K562 (cell line): ENCODE measurements at regions not wholly inside any gene's neighbourhood (a gene's known extent, or its start where the extent isn't known, plus 50 kb on each side); places are given as distances from the start of the nearest gene placed in this dataset.

Experiments used
- ATAC-seq: fragments of 200-7000 bp; cut with Tn5 transposase; 3 replicates; pipeline ENCODE4 v1.9.1; 2020; ENCODE audit warnings: moderate library complexity
- BruUV-seq: library from RNA; stranded (reverse); fragments of 400-500 nt; replicated peaks from 2 replicates; lab custom pipeline; 2021; lab: Mats Ljungman, UMichigan
- CTCF ChIA-PET: fragments of 300-600 bp; formaldehyde crosslinking; extraction: SDS; loops from one replicate; lab custom pipeline; 2021; ENCODE audit warnings: low intra/inter-chr PET ratio; lab: Yijun Ruan, JAX
- POLR2A ChIA-PET: fragments of 300-600, 350-650 bp; sonication (Branson Sonifier 250); formaldehyde crosslinking; extraction: SDS; loops from one replicate; lab custom pipeline; 2021; ENCODE audit warnings: antibody characterized with exemption, inconsistent platforms; lab: Yijun Ruan, JAX
- DNase-seq, 4 experiments: peaks; one replicate each; pipeline versions ENCODE4 v3.0.0 to v3.0.0-alpha.2; 2011 to 2018; ENCODE audit warnings: low spot score in 3 of 4, mixed read lengths in 3 of 4; ENCODE audit errors: extremely low read depth in 1 of 4
- FAIRE-seq: peaks from 2 replicates; lab custom pipeline; 2011; peaks lifted over from hg19 to GRCh38; lab: Jason Lieb, UNC
- H2AFZ ChIP-seq: 2 replicates; pipeline ENCODE4 v1.6.0; 2011; ENCODE audit warnings: low read depth, low read length, control low read depth, inconsistent platforms
- H3K27ac ChIP-seq: fragments of 200-600 bp; 3 replicates; pipeline ENCODE4 v1.8.0; 2011; ENCODE audit warnings: low read depth, mild to moderate bottlenecking, control low read depth, inconsistent platforms, low read length, moderate library complexity, mixed read lengths; ENCODE audit errors: extremely low read depth
- H3K27me3 ChIP-seq, 2 experiments: fragments of 300-600 bp in 1 of 2; 2 replicates in 1 of 2; 3 replicates in 1 of 2; pipeline versions ENCODE4 v1.6.0 to v1.8.0; 2011; ENCODE audit warnings: inconsistent platforms in 2 of 2, low read length in 2 of 2, mild to moderate bottlenecking in 1 of 2, mixed read lengths in 1 of 2, moderate library complexity in 1 of 2; ENCODE audit not compliant: control insufficient read depth in 2 of 2, insufficient read depth in 2 of 2
- H3K36me3 ChIP-seq: fragments of 300-600 bp; 3 replicates; pipeline ENCODE4 v1.8.0; 2011; ENCODE audit warnings: mild to moderate bottlenecking, low read length, inconsistent platforms; ENCODE audit not compliant: control insufficient read depth, insufficient read depth
- H3K4me1 ChIP-seq, 2 experiments: fragments of 200-600 bp in 1 of 2; replicated peaks in 1 of 2; 2 replicates in 1 of 2; 3 replicates in 1 of 2; pipeline versions ENCODE4 v1.5.1 to v1.8.0; 2011; ENCODE audit warnings: inconsistent platforms in 2 of 2, low read length in 2 of 2, mild to moderate bottlenecking in 1 of 2, mixed read lengths in 1 of 2, moderate library complexity in 1 of 2; ENCODE audit not compliant: control insufficient read depth in 2 of 2, insufficient read depth in 2 of 2
- H3K4me2 ChIP-seq: 2 replicates; pipeline ENCODE4 v1.6.1; 2011; ENCODE audit warnings: low read length, control low read depth, inconsistent platforms, mixed read lengths; ENCODE audit not compliant: insufficient read depth
- H3K4me3 ChIP-seq: fragments of 200-600 bp; sonication (generic), shearing (Covaris generic); 2 replicates; pipeline ENCODE4 v1.5.1; 2016; ENCODE audit warnings: control low read depth, inconsistent platforms
- H3K79me2 ChIP-seq: fragments of 200-600 bp; 3 replicates; pipeline ENCODE4 v1.8.0; 2011; ENCODE audit warnings: low read length, inconsistent platforms; ENCODE audit not compliant: control insufficient read depth, insufficient read depth
- H3K9ac ChIP-seq, 2 experiments: 2 replicates each; pipeline versions ENCODE4 v1.6.0 to v1.6.1; 2011; ENCODE audit warnings: low read depth in 2 of 2, low read length in 2 of 2, control low read depth in 1 of 2, inconsistent platforms in 1 of 2, mild to moderate bottlenecking in 1 of 2, mixed read lengths in 1 of 2; ENCODE audit not compliant: insufficient read depth in 1 of 2
- H3K9me1 ChIP-seq: one replicate; pipeline ENCODE4 v1.6.0; 2011; ENCODE audit warnings: inconsistent platforms, mild to moderate bottlenecking, low read length, moderate library complexity; ENCODE audit not compliant: control insufficient read depth, insufficient read depth
- H3K9me3 ChIP-seq: replicated peaks from 2 replicates; pipeline ENCODE4 v1.5.1; 2011; ENCODE audit warnings: low read depth, low read length, inconsistent platforms; ENCODE audit not compliant: control insufficient read depth, insufficient read depth
- H4K20me1 ChIP-seq: replicated peaks from 2 replicates; pipeline ENCODE4 v1.6.1; 2011; ENCODE audit warnings: low read length, inconsistent platforms, mixed read lengths; ENCODE audit not compliant: control insufficient read depth, insufficient read depth
- CTBP1 ChIP-seq: fragments of 450-650 bp; IDR thresholded peaks from 2 replicates; pipeline ENCODE4 v1.6.1; 2016; ENCODE audit warnings: borderline replicate concordance
- RAD21 ChIP-seq, 2 experiments: fragments of 250-450 bp in 1 of 2; fragments of 450-650 bp in 1 of 2; sonication (Bioruptor Pico) in 1 of 2; formaldehyde crosslinking in 1 of 2; IDR thresholded peaks in 1 of 2; conservative IDR thresholded peaks in 1 of 2; 2 replicates each; pipeline versions ENCODE4 v1.4.0 to v1.8.0; 2020 to 2022; ENCODE audit warnings: mild to moderate bottlenecking in 2 of 2, moderate library complexity in 1 of 2
- ZNF197 ChIP-seq: fragments of 200-800 bp; sonication (Bioruptor generic); IDR thresholded peaks from 2 replicates; pipeline ENCODE4 v1.6.1; 2016; ENCODE audit warnings: low read depth, missing genetic modification characterization, missing compliant biosample characterization
- WGBS: fragments of 100-300 bp; shearing (Covaris generic); methylation state at CpG from one replicate; pipeline ENCODE4 v1.1.6; 2016; ENCODE audit warnings: low coverage, mixed read lengths; ENCODE audit not compliant: insufficient coverage; ENCODE audit errors: missing lambda C conversion rate; 5-methylcytosine and 5-hydroxymethylcytosine counted together
- in situ Hi-C: fragments of 300-500 bp; cut with MboI; formaldehyde crosslinking; loops from 4 replicates; pipeline ENCODE4 v1.15.0; 2018; ENCODE audit warnings: inconsistent platforms, mixed read lengths
- intact Hi-C: fragments of 100-400 bp; cut with micrococcal nuclease; formaldehyde crosslinking; loops from 2 replicates; pipeline ENCODE4 v1.14.2; 2022
- TF ChIP-seq, protein P1 (sequence below), 3 experiments: IDR thresholded peaks in 2 of 3; conservative IDR thresholded peaks in 1 of 3; 2 replicates each; pipeline ENCODE4 v1.5.1; 2011 to 2012; ENCODE audit warnings: low read length in 3 of 3, mild to moderate bottlenecking in 3 of 3, control low read depth in 2 of 3, improper control_type of control experiment in 1 of 3, inconsistent platforms in 1 of 3, low read depth in 1 of 3, mixed read lengths in 1 of 3, moderate library complexity in 1 of 3; ENCODE audit not compliant: insufficient read depth in 2 of 3
- TF ChIP-seq, protein P2 (sequence below), 2 experiments: IDR thresholded peaks; 2 replicates each; pipeline ENCODE4 v1.6.1; 2012; ENCODE audit warnings: improper control_type of control experiment in 2 of 2, low read depth in 2 of 2, low read length in 2 of 2, borderline replicate concordance in 1 of 2

DNA sequence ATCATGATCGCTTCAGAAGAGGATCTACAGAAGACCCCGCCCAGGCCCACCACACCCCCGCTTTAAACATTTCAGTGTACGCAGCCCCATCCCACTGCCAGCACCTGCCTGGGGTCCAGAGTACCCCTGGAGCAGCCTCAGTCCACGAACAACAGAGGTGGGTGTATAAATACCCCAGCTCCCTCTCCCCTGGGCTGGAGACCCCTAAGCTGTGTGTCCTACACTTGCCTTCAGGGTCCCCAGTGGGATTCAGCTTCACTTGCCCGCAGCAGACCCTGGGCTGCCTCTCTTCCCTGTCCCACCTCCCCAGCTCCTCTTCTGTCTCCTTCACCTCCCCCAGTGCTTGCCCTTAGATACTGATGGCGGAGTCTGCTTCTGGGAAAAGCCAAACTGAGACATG, 105.7 kb downstream of the RBFOX3 start (continued):
- TF ChIP-seq, protein P1, sequence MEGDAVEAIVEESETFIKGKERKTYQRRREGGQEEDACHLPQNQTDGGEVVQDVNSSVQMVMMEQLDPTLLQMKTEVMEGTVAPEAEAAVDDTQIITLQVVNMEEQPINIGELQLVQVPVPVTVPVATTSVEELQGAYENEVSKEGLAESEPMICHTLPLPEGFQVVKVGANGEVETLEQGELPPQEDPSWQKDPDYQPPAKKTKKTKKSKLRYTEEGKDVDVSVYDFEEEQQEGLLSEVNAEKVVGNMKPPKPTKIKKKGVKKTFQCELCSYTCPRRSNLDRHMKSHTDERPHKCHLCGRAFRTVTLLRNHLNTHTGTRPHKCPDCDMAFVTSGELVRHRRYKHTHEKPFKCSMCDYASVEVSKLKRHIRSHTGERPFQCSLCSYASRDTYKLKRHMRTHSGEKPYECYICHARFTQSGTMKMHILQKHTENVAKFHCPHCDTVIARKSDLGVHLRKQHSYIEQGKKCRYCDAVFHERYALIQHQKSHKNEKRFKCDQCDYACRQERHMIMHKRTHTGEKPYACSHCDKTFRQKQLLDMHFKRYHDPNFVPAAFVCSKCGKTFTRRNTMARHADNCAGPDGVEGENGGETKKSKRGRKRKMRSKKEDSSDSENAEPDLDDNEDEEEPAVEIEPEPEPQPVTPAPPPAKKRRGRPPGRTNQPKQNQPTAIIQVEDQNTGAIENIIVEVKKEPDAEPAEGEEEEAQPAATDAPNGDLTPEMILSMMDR (IDR thresholded peaks at IDR 0.05 in 2 of 3, conservative IDR thresholded peaks at IDR 0.05 in 1 of 3; ENCODE audit: insufficient read depth in 2 of 3, low read depth in 1 of 3, low read length in 3 of 3): no peak

GRCh38 chr17:79504181-79504605, 106.7 kb downstream of the RBFOX3 start:
- H2AFZ ChIP-seq: no peak overlapping the region
- no peak overlapping the region for H3K27ac ChIP-seq
- H3K4me3 ChIP-seq: no peak overlapping the region
- H3K9ac ChIP-seq: no peak overlapping the region
- H3K36me3 ChIP-seq: no peaks in the 10 kb centered on the region
- H3K4me2 ChIP-seq: no peak overlapping the region
- H3K79me2 ChIP-seq: no peaks in the 10 kb centered on the region
- 3% methylated on average over 13 of the region's 13 CpGs for WGBS
- H3K4me1 ChIP-seq: peaks cover 0 to 5% of the 10 kb centered on the region in 2 experiments; a peak in 4 of 5 replicates
- ATAC-seq (peak; percentile 69), FAIRE-seq (no peak), DNase-seq (peak in 1 of 4 experiments; percentile 31)
- no peaks in the 10 kb centered on the region for H3K9me3 ChIP-seq
- POLR2A ChIA-PET: interaction anchor here (0.7 to 1.9 kb wide), 5 partner anchors 12 to 227 kb away, joined by 3 to 5 read pairs (median 3); no protein-coding TSS in a partner anchor
- no TSS peak for BruUV-seq
- H3K27me3 ChIP-seq: peaks cover 16 to 80% of the 10 kb centered on the region in 2 experiments
- intact Hi-C loops (no loop called here), in situ Hi-C loops (no loop called here)
- TF ChIP-seq ZNF197 (CRISPR knock-in tag) (no peak), RAD21 (CRISPR knock-in tag; conservative IDR thresholded peaks at IDR 0.05 in 1 of 2, IDR thresholded peaks at IDR 0.05 in 1 of 2) (peak in 1 of 2 experiments; percentile 58; a peak in 3 of 4 replicates), CTBP1 (no peak)
- TF ChIP-seq, protein P2, sequence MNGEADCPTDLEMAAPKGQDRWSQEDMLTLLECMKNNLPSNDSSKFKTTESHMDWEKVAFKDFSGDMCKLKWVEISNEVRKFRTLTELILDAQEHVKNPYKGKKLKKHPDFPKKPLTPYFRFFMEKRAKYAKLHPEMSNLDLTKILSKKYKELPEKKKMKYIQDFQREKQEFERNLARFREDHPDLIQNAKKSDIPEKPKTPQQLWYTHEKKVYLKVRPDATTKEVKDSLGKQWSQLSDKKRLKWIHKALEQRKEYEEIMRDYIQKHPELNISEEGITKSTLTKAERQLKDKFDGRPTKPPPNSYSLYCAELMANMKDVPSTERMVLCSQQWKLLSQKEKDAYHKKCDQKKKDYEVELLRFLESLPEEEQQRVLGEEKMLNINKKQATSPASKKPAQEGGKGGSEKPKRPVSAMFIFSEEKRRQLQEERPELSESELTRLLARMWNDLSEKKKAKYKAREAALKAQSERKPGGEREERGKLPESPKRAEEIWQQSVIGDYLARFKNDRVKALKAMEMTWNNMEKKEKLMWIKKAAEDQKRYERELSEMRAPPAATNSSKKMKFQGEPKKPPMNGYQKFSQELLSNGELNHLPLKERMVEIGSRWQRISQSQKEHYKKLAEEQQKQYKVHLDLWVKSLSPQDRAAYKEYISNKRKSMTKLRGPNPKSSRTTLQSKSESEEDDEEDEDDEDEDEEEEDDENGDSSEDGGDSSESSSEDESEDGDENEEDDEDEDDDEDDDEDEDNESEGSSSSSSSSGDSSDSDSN (IDR thresholded peaks at IDR 0.05; ENCODE audit: borderline replicate concordance in 1 of 2, low read depth in 2 of 2, low read length in 2 of 2): 0 out of 4 replicates have a peak, but pooled peaks of 1 of the 2 experiments have one; percentile 47
- TF ChIP-seq, protein P1 (IDR thresholded peaks at IDR 0.05 in 2 of 3, conservative IDR thresholded peaks at IDR 0.05 in 1 of 3; ENCODE audit: insufficient read depth in 2 of 3, low read depth in 1 of 3, low read length in 3 of 3): peak; percentile 24 to 47 (median 42); a peak in 4 of 6 replicates
- no peaks in the 10 kb centered on the region for H3K9me1 ChIP-seq
- 0 out of 2 replicates have a peak, but pooled peaks cover 13% of the 10 kb centered on the region for H4K20me1 ChIP-seq
- CTCF ChIA-PET: no interaction called here
